Loucy (cell line): ENCODE measurements at regions not wholly inside any gene's neighbourhood (a gene's known extent, or its start where the extent isn't known, plus 50 kb on each side); places are given as distances from the start of the nearest gene placed in this dataset.
A peak's percentile ranks its signal among the peaks of the same experiment; 100 is the strongest.

ENCODE experiments used
- CTCF ChIP-seq: fragments of 200-600 bp; sonication (generic); conservative IDR thresholded peaks from 2 replicates; pipeline ENCODE4 v1.5.1; 2014; ENCODE audit warnings: mild to moderate bottlenecking, antibody characterized with exemption, low read length
- EZH2phosphoT487 ChIP-seq: fragments of 200-600 bp; IDR thresholded peaks from 2 replicates; pipeline ENCODE4 v1.6.1; 2018; ENCODE audit warnings: antibody characterized with exemption, mild to moderate bottlenecking, moderate library complexity, borderline replicate concordance

- TF ChIP-seq CTCF: peak; percentile 60
- TF ChIP-seq EZH2phosphoT487: no peak
Measured at GRCh38 chr5:6291961-6292360, 86.4 kb downstream of the MED10 start.
